Peyer's patch (tissue), 4 donors: ENCODE measurements at regions not wholly inside any gene's neighbourhood (a gene's known extent, or its start where the extent isn't known, plus 50 kb on each side); places are given as distances from the start of the nearest gene placed in this dataset.

Source experiments
- POLR2A ChIP-seq, 2 donors: fragments of 450-650 bp; IDR thresholded peaks; one replicate each; pipeline ENCODE4 v1.5.1; 2017; ENCODE audit warnings: antibody characterized with exemption in 2 of 2, mild to moderate bottlenecking in 2 of 2, moderate library complexity in 2 of 2
- TF ChIP-seq, protein P1 (sequence below), 6 experiments: fragments of 450-650 bp in 4 of 6; fragments of 200-600 bp in 2 of 6; sonication (generic) in 1 of 6; IDR thresholded peaks; one replicate each; pipeline ENCODE4 v1.5.1; 2017 to 2019; ENCODE audit warnings: antibody characterized with exemption in 6 of 6, mild to moderate bottlenecking in 3 of 6, moderate library complexity in 1 of 6

DNA sequence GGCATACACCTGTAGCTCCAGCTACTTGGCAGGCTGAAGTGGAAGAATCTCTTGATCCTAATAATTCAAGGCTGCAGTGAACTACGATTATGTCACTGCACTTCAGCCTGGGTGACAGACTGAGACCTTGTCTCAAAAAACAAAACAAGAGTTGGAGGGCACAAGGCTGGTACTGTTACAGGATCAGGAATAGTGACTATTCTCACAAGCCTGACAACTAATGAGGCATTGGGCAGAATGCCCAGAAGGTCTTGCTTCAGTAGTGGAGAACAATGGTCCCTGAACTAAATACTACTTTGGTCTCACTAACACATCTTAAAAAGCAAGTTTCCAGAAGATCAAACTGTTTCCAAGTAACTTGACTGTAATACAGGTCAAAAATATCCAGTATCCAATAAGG is 182.9 kb upstream of the RFX3 start:
- TF ChIP-seq, protein P1, sequence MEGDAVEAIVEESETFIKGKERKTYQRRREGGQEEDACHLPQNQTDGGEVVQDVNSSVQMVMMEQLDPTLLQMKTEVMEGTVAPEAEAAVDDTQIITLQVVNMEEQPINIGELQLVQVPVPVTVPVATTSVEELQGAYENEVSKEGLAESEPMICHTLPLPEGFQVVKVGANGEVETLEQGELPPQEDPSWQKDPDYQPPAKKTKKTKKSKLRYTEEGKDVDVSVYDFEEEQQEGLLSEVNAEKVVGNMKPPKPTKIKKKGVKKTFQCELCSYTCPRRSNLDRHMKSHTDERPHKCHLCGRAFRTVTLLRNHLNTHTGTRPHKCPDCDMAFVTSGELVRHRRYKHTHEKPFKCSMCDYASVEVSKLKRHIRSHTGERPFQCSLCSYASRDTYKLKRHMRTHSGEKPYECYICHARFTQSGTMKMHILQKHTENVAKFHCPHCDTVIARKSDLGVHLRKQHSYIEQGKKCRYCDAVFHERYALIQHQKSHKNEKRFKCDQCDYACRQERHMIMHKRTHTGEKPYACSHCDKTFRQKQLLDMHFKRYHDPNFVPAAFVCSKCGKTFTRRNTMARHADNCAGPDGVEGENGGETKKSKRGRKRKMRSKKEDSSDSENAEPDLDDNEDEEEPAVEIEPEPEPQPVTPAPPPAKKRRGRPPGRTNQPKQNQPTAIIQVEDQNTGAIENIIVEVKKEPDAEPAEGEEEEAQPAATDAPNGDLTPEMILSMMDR (IDR thresholded peaks at IDR 0.05) = no peak
- no peak for TF ChIP-seq POLR2A (IDR thresholded peaks at IDR 0.05)
